Heart left ventricle (tissue), 13 donors: ENCODE measurements at regions not wholly inside any gene's neighbourhood (a gene's known extent, or its start where the extent isn't known, plus 50 kb on each side); places are given as distances from the start of the nearest gene placed in this dataset.

ENCODE experiments used
- CTCF ChIP-seq, 12 donors: fragments of 200-600 bp; sonication (generic) in 4 of 12; IDR thresholded peaks; one replicate each; pipeline versions ENCODE4 v1.5.0 to v1.8.0; 2018 to 2022; ENCODE audit warnings: antibody characterized with exemption in 12 of 12, mild to moderate bottlenecking in 5 of 12
- POLR2A ChIP-seq, 2 donors: fragments of 450-650 bp; IDR thresholded peaks; one replicate each; pipeline ENCODE4 v1.6.1; 2017; ENCODE audit warnings: antibody characterized with exemption in 2 of 2, mild to moderate bottlenecking in 2 of 2, moderate library complexity in 2 of 2
- donor health status: ischemic (EF 13 %, LVEDD 7.1; RV severe dilation, severe dysfunction).
- donor health status: DM: no; HTN: yes; CAD: no.
- donor health status: DM: no; HTN: no; CAD: no.
- donor health status: ischemic (EF 25% LVEDD 6.9; RV normal size, moderate dysfunction).
- donor health status: ischemic (EF 25% LVEDD 5.7; RV mildly dilated, moderate dysfunction).
- donor health status: ischemic (EF 35%, LVEDD 5.7; RV mildly dilated, moderate dysfunction).
- donor health status: nonischemic (EF 11% LVEDD 7.7; RV severe dilation, severe dysfunction).
- donor health status: DM: yes; HTN: yes; CAD: no.
- donor health status: PGD.
- donor health status: ischemic (EF 29% LVEDD 5.4; RV normal size, mild dysfunction).
- donor health status: nonischemic (EF 23%, LVEDD 6.1; RV moderate dilation, normal function).

DNA sequence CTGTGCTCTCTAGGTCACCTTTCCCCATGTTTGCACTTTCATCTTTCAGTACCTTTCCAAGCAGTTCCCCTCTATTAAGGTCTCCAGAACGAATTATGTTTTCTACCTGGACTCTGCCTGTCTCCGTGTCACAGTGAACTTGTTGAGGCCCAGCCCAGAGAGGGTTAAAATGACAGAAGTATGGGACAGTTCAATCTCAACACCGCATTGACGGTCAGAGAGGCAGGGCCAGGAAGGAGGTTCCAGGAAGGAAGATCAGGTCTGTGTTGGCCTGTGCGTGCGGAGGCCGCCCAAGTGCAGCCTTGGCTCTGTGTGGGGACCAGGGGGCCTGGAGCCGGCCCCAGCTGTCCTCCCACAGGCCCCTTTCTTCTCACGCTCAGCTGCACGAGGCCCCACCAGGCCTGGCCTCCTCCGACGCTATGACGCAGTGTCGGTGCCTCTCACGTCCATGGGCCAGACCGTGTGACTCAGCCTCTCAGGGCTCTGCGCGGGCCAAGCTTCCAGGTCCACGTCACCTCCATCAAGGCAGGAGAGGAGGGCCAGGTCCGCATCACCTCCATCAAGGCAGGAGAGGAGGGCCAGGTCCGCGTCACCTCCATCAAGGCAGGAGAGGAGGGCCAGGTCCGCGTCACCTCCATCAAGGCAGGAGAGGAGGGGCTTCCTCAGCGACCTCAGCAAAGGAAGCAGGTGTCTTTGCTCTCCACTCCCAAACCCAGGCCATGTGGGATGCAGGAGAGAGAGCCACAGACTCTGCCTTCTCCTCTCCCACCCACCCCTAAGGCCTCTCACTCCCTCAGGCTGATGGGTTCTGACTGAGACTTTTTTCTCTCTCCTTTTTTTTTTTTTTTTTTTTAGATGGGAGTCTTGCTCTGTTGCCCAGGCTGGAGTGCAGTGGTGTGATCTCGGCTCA is 83.1 kb downstream of the CPN2 start:
- no peak for TF ChIP-seq CTCF (IDR thresholded peaks at IDR 0.05)
- TF ChIP-seq POLR2A (IDR thresholded peaks at IDR 0.05): no peak
